ENCODE measurements at regions not wholly inside any gene's neighbourhood (a gene's known extent, or its start where the extent isn't known, plus 50 kb on each side); places are given as distances from the start of the nearest gene placed in this dataset.

- no peak for TF ChIP-seq RELB (IDR thresholded peaks at IDR 0.05; ENCODE audit: low read depth)
- no peak for TF ChIP-seq TARDBP (IDR thresholded peaks at IDR 0.05; ENCODE audit: borderline replicate concordance)
- no peak for TF ChIP-seq SKIL (IDR thresholded peaks at IDR 0.05; ENCODE audit: low read depth, poor library complexity, severe bottlenecking)
- TF ChIP-seq KLF5 (IDR thresholded peaks at IDR 0.05; ENCODE audit: partially characterized antibody) = no peak
Observed at GRCh38 chr1:5730272-5731109, 261.7 kb downstream of the NPHP4 start (continued).

GRCh38 chr1:5729636-5730145 lies 262.5 kb downstream of the NPHP4 start:
- Histone ChIP-seq H3K4me1 (ENCODE audit: control insufficient read depth, insufficient read depth, low read length) (no peaks in the 10 kb centered on the region), H2AFZ (ENCODE audit: control insufficient read depth, low read depth, low read length) (no peak overlapping the region), H3K27ac (ENCODE audit: control insufficient read depth, insufficient read depth) (no peak overlapping the region), H3K9ac (ENCODE audit: control insufficient read depth, insufficient read depth, low read length) (no peak overlapping the region), H4K20me1 (ENCODE audit: control insufficient read depth, insufficient read depth) (no peaks in the 10 kb centered on the region), H3K36me3 (ENCODE audit: control insufficient read depth in 2 of 2, insufficient read depth in 2 of 2, low read length in 1 of 2) (no peaks in the 10 kb centered on the region), H3K4me3 (no peak overlapping the region), H3K27me3 (replicated peaks in 1 of 2; ENCODE audit: control insufficient read depth in 2 of 2, insufficient read depth in 2 of 2, low read length in 1 of 2) (peaks cover 0 to 1% of the 10 kb centered on the region in 2 experiments; a peak in 1 of 4 replicates), H3K9me3 (replicated peaks; ENCODE audit: control insufficient read depth, insufficient read depth, low read length) (no peaks in the 10 kb centered on the region), H3K4me2 (ENCODE audit: control insufficient read depth, insufficient read depth) (no peak overlapping the region), H3K79me2 (ENCODE audit: control insufficient read depth, insufficient read depth, low read length) (no peaks in the 10 kb centered on the region)
- BruUV-seq (replicated peaks) = no TSS peak
- FAIRE-seq (no peak), ATAC-seq (no peak), DNase-seq (ENCODE audit: low read depth, low spot score) (no peak)
- 0% methylated on average over 4 of the region's 4 CpGs for WGBS (ENCODE audit: insufficient coverage, insufficient replicate concordance, low lambda C conversion rate, missing lambda C conversion rate)
- in situ Hi-C loops (cut with MboI) (no loop called here), intact Hi-C loops (cut with micrococcal nuclease; ENCODE audit: unreplicated experiment) (no loop called here)
- ChIA-PET CTCF (interaction anchor here (0.6 kb wide), 1 partner anchor 14 kb away, joined by 3 read pairs; no protein-coding TSS in a partner anchor), POLR2A (no interaction called here), SMC1A (ENCODE audit: uncharacterized antibody, unreplicated experiment) (no interaction called here), RAD21 (ENCODE audit: unreplicated experiment) (no interaction called here)
- no peak for TF ChIP-seq ZBTB33 (IDR thresholded peaks at IDR 0.05)
- TF ChIP-seq BCLAF1 (IDR thresholded peaks at IDR 0.05) = no peak
- no peak for TF ChIP-seq RELA (IDR thresholded peaks at IDR 0.05; ENCODE audit: borderline replicate concordance, partially characterized antibody)
- no peak for TF ChIP-seq TCF7 (IDR thresholded peaks at IDR 0.05; ENCODE audit: borderline replicate concordance)
- TF ChIP-seq FOS (IDR thresholded peaks at IDR 0.05; ENCODE audit: borderline replicate concordance, extremely low read depth, insufficient read length) = no peak
- TF ChIP-seq BRCA1 (IDR thresholded peaks at IDR 0.05; ENCODE audit: low read depth, low read length) = no peak
- TF ChIP-seq MYC (IDR thresholded peaks at IDR 0.05; ENCODE audit: insufficient read depth, insufficient read length, insufficient replicate concordance, low read length, severe bottlenecking) = no peak
- no peak for TF ChIP-seq EP300 (IDR thresholded peaks at IDR 0.05; ENCODE audit: borderline replicate concordance in 1 of 2, control insufficient read depth in 1 of 2, low read depth in 2 of 2, low read length in 2 of 2)
